ENCODE measurements at regions not wholly inside any gene's neighbourhood (a gene's known extent, or its start where the extent isn't known, plus 50 kb on each side); places are given as distances from the start of the nearest gene placed in this dataset.

- Mint-ChIP-seq H3K4me3 (no peak overlapping the region), H3K9me3 (no peaks in the 10 kb centered on the region), H3K27ac (no peak overlapping the region), H3K27me3 (no peaks in the 10 kb centered on the region), H3K36me3 (ENCODE audit: low read depth) (no peaks in the 10 kb centered on the region), H3K4me1 (ENCODE audit: low read depth) (no peaks in the 10 kb centered on the region)
- no peak for DNase-seq
These were observed 66.6 kb upstream of the HDAC4 start for GRCh38 chr2:239467281-239467955.

GRCh38 chr2:239466755-239467271 is 66.0 kb upstream of the HDAC4 start:
- no peaks in the 10 kb centered on the region for H3K4me1 Mint-ChIP-seq (ENCODE audit: low read depth)
- no peak overlapping the region for H3K27ac Mint-ChIP-seq
- H3K9me3 Mint-ChIP-seq: no peaks in the 10 kb centered on the region
- no peak overlapping the region for H3K4me3 Mint-ChIP-seq
- no peaks in the 10 kb centered on the region for H3K36me3 Mint-ChIP-seq (ENCODE audit: low read depth)
- no peak for DNase-seq
- H3K27me3 Mint-ChIP-seq: no peaks in the 10 kb centered on the region

GRCh38 chr2:239466061-239466754 is 65.4 kb upstream of the HDAC4 start:
- Mint-ChIP-seq H3K4me1 (ENCODE audit: low read depth) (no peaks in the 10 kb centered on the region), H3K9me3 (no peaks in the 10 kb centered on the region), H3K27me3 (no peaks in the 10 kb centered on the region), H3K36me3 (ENCODE audit: low read depth) (no peaks in the 10 kb centered on the region), H3K4me3 (no peak overlapping the region), H3K27ac (no peak overlapping the region)
- no peak for DNase-seq

- Mint-ChIP-seq H3K27me3 (no peaks in the 10 kb centered on the region), H3K4me3 (no peak overlapping the region), H3K27ac (no peak overlapping the region), H3K36me3 (ENCODE audit: low read depth) (no peaks in the 10 kb centered on the region), H3K4me1 (ENCODE audit: low read depth) (no peaks in the 10 kb centered on the region), H3K9me3 (no peaks in the 10 kb centered on the region)
- no peak for DNase-seq
These were observed 64.5 kb upstream of the HDAC4 start for GRCh38 chr2:239465017-239466001.

GRCh38 chr2:239464166-239465016 is 63.6 kb upstream of the HDAC4 start:
- no peak for DNase-seq
- Mint-ChIP-seq H3K27me3 (peaks cover 3% of the 10 kb centered on the region), H3K27ac (no peak overlapping the region), H3K36me3 (ENCODE audit: low read depth) (no peaks in the 10 kb centered on the region), H3K4me3 (no peak overlapping the region), H3K4me1 (ENCODE audit: low read depth) (no peaks in the 10 kb centered on the region), H3K9me3 (no peaks in the 10 kb centered on the region)

- Mint-ChIP-seq H3K4me3 (no peak overlapping the region), H3K27ac (no peak overlapping the region), H3K4me1 (ENCODE audit: low read depth) (no peaks in the 10 kb centered on the region), H3K27me3 (peaks cover 3% of the 10 kb centered on the region), H3K9me3 (no peaks in the 10 kb centered on the region), H3K36me3 (ENCODE audit: low read depth) (no peaks in the 10 kb centered on the region)
- no peak for DNase-seq
These were observed 62.8 kb upstream of the HDAC4 start for GRCh38 chr2:239463541-239464165.

GRCh38 chr2:239462671-239463506 is 62.1 kb upstream of the HDAC4 start:
- Mint-ChIP-seq H3K9me3 (no peaks in the 10 kb centered on the region), H3K4me1 (ENCODE audit: low read depth) (no peaks in the 10 kb centered on the region), H3K4me3 (no peak overlapping the region), H3K27ac (no peak overlapping the region), H3K36me3 (ENCODE audit: low read depth) (no peaks in the 10 kb centered on the region), H3K27me3 (peaks cover 6% of the 10 kb centered on the region)
- DNase-seq: peak; percentile 9

GRCh38 chr2:239462191-239462515 is 61.3 kb upstream of the HDAC4 start:
- Mint-ChIP-seq H3K27ac (no peak overlapping the region), H3K4me3 (no peak overlapping the region), H3K36me3 (ENCODE audit: low read depth) (no peaks in the 10 kb centered on the region), H3K27me3 (peaks cover 8% of the 10 kb centered on the region), H3K4me1 (ENCODE audit: low read depth) (no peaks in the 10 kb centered on the region), H3K9me3 (no peaks in the 10 kb centered on the region)
- peak; percentile 5 for DNase-seq

GRCh38 chr2:239461291-239462190 is 60.7 kb upstream of the HDAC4 start:
- H3K4me3 Mint-ChIP-seq: no peak overlapping the region
- no peak overlapping the region for H3K27ac Mint-ChIP-seq
- H3K9me3 Mint-ChIP-seq: no peaks in the 10 kb centered on the region
- no peaks in the 10 kb centered on the region for H3K4me1 Mint-ChIP-seq (ENCODE audit: low read depth)
- DNase-seq: peak; percentile 9
- H3K36me3 Mint-ChIP-seq (ENCODE audit: low read depth): no peaks in the 10 kb centered on the region
- peaks cover 12% of the 10 kb centered on the region for H3K27me3 Mint-ChIP-seq

- peaks cover 20% of the 10 kb centered on the region for H3K27me3 Mint-ChIP-seq
- no peak overlapping the region for H3K4me3 Mint-ChIP-seq
- H3K9me3 Mint-ChIP-seq: no peaks in the 10 kb centered on the region
- no peaks in the 10 kb centered on the region for H3K36me3 Mint-ChIP-seq (ENCODE audit: low read depth)
- no peak for DNase-seq
- no peaks in the 10 kb centered on the region for H3K4me1 Mint-ChIP-seq (ENCODE audit: low read depth)
- no peak overlapping the region for H3K27ac Mint-ChIP-seq
These were observed 60.0 kb upstream of the HDAC4 start for GRCh38 chr2:239460780-239461179.

- Mint-ChIP-seq H3K27me3 (peaks cover 29% of the 10 kb centered on the region), H3K4me1 (ENCODE audit: low read depth) (no peaks in the 10 kb centered on the region), H3K36me3 (ENCODE audit: low read depth) (no peaks in the 10 kb centered on the region), H3K9me3 (no peaks in the 10 kb centered on the region), H3K27ac (no peak overlapping the region), H3K4me3 (no peak overlapping the region)
- DNase-seq: no peak
These were observed 58.8 kb upstream of the HDAC4 start for GRCh38 chr2:239459606-239460005.

- no peaks in the 10 kb centered on the region for H3K36me3 Mint-ChIP-seq (ENCODE audit: low read depth)
- H3K4me1 Mint-ChIP-seq (ENCODE audit: low read depth): no peaks in the 10 kb centered on the region
These were observed 58.2 kb upstream of the HDAC4 start for GRCh38 chr2:239459056-239459455.

More at GRCh38 chr2:239459056-239459455, 58.2 kb upstream of the HDAC4 start:
- no peak overlapping the region for H3K27ac Mint-ChIP-seq
- no peak overlapping the region for H3K4me3 Mint-ChIP-seq
- H3K27me3 Mint-ChIP-seq: peaks cover 29% of the 10 kb centered on the region
- peak; percentile 16 for DNase-seq
- no peaks in the 10 kb centered on the region for H3K9me3 Mint-ChIP-seq
